ENCODE measurements at regions not wholly inside any gene's neighbourhood (a gene's known extent, or its start where the extent isn't known, plus 50 kb on each side); places are given as distances from the start of the nearest gene placed in this dataset.

DNA sequence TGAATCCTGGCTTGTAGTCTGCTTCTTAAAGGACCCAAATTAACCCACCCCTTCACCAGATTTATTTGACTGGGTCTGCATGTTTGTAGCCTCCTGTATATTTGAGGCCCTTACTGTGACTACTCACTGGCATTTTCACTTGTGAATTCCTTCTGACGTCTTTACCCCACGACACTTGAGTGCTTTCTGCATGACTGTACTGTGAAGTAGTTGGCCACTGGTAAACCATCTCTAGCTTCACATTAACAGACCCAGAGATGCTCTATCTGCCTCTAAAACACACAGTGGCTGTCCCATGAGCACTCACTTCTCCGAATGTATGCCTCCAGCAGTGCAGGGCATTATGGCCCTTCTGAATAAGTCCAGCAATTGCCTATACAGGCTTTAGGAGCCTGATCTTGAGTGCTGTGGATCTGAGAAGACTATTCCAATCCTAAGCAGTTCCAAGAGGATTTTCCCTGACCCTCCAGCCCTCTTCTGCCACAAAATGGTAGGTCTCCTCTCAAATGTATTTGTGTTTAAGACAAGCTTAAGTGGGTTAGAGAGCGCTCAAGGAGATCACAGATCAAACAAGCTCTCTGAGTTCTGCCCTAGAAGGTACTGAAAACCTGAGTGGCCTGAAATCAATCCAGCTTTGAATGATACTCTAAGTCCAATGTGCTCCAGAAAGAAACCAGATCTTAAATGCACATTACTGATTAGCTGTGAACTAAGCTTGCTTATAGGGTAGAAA is 534.7 kb downstream of the RPS29 start:
- Histone ChIP-seq H3K9ac (ENCODE audit: extremely low read depth, insufficient read length, low read length) (no peak overlapping the region), H3K27ac (ENCODE audit: insufficient read length, low read depth, low read length) (no peak overlapping the region), H4K91ac (ENCODE audit: insufficient read length, low read depth, low read length) (no peak overlapping the region), H4K20me1 (ENCODE audit: control insufficient read depth, insufficient read depth, insufficient read length) (no peaks in the 10 kb centered on the region), H3K4me1 (ENCODE audit: insufficient read depth, low read length) (no peaks in the 10 kb centered on the region), H3T11ph (ENCODE audit: low read length) (no peak overlapping the region), H3K18ac (ENCODE audit: insufficient read length, low read depth, low read length) (no peak overlapping the region), H2AFZ (ENCODE audit: low read length) (no peak overlapping the region), H4K5ac (ENCODE audit: insufficient read length, low read depth, low read length) (no peak overlapping the region), H2BK12ac (ENCODE audit: insufficient read length, low read depth, low read length) (no peak overlapping the region), H2AK5ac (ENCODE audit: insufficient read length, low read length) (no peak overlapping the region), H2BK15ac (ENCODE audit: low read depth, low read length) (no peak overlapping the region), H2BK20ac (ENCODE audit: low read depth, low read length, poor library complexity, severe bottlenecking) (no peak overlapping the region), H3K4me2 (ENCODE audit: insufficient read depth, insufficient read length, low read length) (no peak overlapping the region), H3K4ac (ENCODE audit: low read depth, low read length) (no peak overlapping the region), H2BK120ac (ENCODE audit: low read depth, low read length, poor library complexity, severe bottlenecking) (no peak overlapping the region), H3K23me2 (ENCODE audit: insufficient read length, low read depth, low read length, poor library complexity, severe bottlenecking) (no peaks in the 10 kb centered on the region), H3K27me3 (ENCODE audit: insufficient read depth, low read length) (no peaks in the 10 kb centered on the region), H2BK5ac (ENCODE audit: insufficient read length, low read length) (no peak overlapping the region), H3K79me2 (ENCODE audit: insufficient read depth, low read length) (no peaks in the 10 kb centered on the region), H3K79me1 (ENCODE audit: insufficient read depth, low read depth, low read length, poor library complexity, severe bottlenecking) (no peaks in the 10 kb centered on the region), H4K8ac (replicated peaks; ENCODE audit: insufficient read length, low read depth, low read length) (no peak overlapping the region), H3K14ac (ENCODE audit: insufficient read depth, low read length) (no peak overlapping the region), H3K56ac (ENCODE audit: insufficient read length, low read depth, low read length) (no peak overlapping the region), H3K9me3 (ENCODE audit: control insufficient read depth, low read depth, low read length) (no peaks in the 10 kb centered on the region), H3K23ac (ENCODE audit: insufficient read length, low read depth, low read length) (no peak overlapping the region)
- Mint-ChIP-seq H3K36me3 (ENCODE audit: insufficient read depth in 1 of 3, low read depth in 3 of 3) (no peaks in the 10 kb centered on the region), H3K9me3 (no peaks in the 10 kb centered on the region), H3K4me3 (no peak overlapping the region), H3K4me1 (peaks cover 6 to 10% of the 10 kb centered on the region in 2 experiments; a peak in 3 of 4 replicates), H3K27ac (no peak overlapping the region; a peak in 1 of 7 replicates), H3K27me3 (ENCODE audit: low read depth) (no peaks in the 10 kb centered on the region)
- no CpG with 5 or more reads among the region's 4 CpGs for WGBS (ENCODE audit: extremely low coverage, insufficient read length, low lambda C conversion rate)
- TF ChIP-seq, protein P1, sequence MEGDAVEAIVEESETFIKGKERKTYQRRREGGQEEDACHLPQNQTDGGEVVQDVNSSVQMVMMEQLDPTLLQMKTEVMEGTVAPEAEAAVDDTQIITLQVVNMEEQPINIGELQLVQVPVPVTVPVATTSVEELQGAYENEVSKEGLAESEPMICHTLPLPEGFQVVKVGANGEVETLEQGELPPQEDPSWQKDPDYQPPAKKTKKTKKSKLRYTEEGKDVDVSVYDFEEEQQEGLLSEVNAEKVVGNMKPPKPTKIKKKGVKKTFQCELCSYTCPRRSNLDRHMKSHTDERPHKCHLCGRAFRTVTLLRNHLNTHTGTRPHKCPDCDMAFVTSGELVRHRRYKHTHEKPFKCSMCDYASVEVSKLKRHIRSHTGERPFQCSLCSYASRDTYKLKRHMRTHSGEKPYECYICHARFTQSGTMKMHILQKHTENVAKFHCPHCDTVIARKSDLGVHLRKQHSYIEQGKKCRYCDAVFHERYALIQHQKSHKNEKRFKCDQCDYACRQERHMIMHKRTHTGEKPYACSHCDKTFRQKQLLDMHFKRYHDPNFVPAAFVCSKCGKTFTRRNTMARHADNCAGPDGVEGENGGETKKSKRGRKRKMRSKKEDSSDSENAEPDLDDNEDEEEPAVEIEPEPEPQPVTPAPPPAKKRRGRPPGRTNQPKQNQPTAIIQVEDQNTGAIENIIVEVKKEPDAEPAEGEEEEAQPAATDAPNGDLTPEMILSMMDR (conservative IDR thresholded peaks at IDR 0.05) = no peak
- no peak for DNase-seq

Data from H9 (cell line).